DND-41 (cell line): ENCODE measurements at regions not wholly inside any gene's neighbourhood (a gene's known extent, or its start where the extent isn't known, plus 50 kb on each side); places are given as distances from the start of the nearest gene placed in this dataset.

Experiments
- EZH2 ChIP-seq: IDR thresholded peaks from 3 replicates; pipeline ENCODE4 v1.6.1; 2012; ENCODE audit warnings: borderline replicate concordance, low read depth, mild to moderate bottlenecking, moderate library complexity, low read length, inconsistent platforms; ENCODE audit not compliant: severe bottlenecking
- TF ChIP-seq, protein P1 (sequence below): IDR thresholded peaks from 2 replicates; pipeline ENCODE4 v1.5.1; 2012; ENCODE audit warnings: borderline replicate concordance, low read length, moderate library complexity, mild to moderate bottlenecking; ENCODE audit not compliant: poor library complexity, severe bottlenecking; ENCODE audit errors: extremely low read depth

DNA sequence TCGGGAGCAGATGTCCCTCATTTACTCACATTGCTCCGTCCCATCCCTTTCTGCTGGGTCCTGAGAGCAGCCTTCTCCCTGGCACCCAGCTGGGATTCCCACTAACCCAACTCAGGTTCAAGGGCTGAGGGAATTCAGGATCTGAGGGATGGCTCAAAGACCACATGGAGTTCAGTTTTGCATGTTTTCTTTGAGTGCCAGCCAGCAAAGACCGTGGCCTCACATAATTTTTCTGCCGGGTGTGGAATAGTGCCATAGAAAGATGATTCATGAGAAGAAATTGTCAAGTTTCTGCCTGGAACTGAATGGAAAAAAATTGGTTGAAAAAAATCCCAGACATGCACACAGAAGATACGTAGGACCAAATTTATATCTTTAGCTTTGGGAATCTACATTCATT lies 168.6 kb downstream of the CD83 start:
- TF ChIP-seq, protein P1, sequence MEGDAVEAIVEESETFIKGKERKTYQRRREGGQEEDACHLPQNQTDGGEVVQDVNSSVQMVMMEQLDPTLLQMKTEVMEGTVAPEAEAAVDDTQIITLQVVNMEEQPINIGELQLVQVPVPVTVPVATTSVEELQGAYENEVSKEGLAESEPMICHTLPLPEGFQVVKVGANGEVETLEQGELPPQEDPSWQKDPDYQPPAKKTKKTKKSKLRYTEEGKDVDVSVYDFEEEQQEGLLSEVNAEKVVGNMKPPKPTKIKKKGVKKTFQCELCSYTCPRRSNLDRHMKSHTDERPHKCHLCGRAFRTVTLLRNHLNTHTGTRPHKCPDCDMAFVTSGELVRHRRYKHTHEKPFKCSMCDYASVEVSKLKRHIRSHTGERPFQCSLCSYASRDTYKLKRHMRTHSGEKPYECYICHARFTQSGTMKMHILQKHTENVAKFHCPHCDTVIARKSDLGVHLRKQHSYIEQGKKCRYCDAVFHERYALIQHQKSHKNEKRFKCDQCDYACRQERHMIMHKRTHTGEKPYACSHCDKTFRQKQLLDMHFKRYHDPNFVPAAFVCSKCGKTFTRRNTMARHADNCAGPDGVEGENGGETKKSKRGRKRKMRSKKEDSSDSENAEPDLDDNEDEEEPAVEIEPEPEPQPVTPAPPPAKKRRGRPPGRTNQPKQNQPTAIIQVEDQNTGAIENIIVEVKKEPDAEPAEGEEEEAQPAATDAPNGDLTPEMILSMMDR = no peak
- no peak for TF ChIP-seq EZH2
